Peyer's patch (tissue), 4 donors: ENCODE measurements at regions not wholly inside any gene's neighbourhood (a gene's known extent, or its start where the extent isn't known, plus 50 kb on each side); places are given as distances from the start of the nearest gene placed in this dataset.

ENCODE experiments used
- CTCF ChIP-seq, 6 experiments: fragments of 450-650 bp in 4 of 6; fragments of 200-600 bp in 2 of 6; sonication (generic) in 1 of 6; IDR thresholded peaks; one replicate each; pipeline ENCODE4 v1.5.1; 2017 to 2019; ENCODE audit warnings: antibody characterized with exemption in 6 of 6, mild to moderate bottlenecking in 3 of 6, moderate library complexity in 1 of 6
- POLR2A ChIP-seq, 2 donors: fragments of 450-650 bp; IDR thresholded peaks; one replicate each; pipeline ENCODE4 v1.5.1; 2017; ENCODE audit warnings: antibody characterized with exemption in 2 of 2, mild to moderate bottlenecking in 2 of 2, moderate library complexity in 2 of 2

GRCh38 chr13:50724913-50725312 is 118.6 kb downstream of the DLEU7 start:
- TF ChIP-seq CTCF (IDR thresholded peaks at IDR 0.05) (no peak), POLR2A (IDR thresholded peaks at IDR 0.05) (no peak)
